ENCODE measurements at regions not wholly inside any gene's neighbourhood (a gene's known extent, or its start where the extent isn't known, plus 50 kb on each side); places are given as distances from the start of the nearest gene placed in this dataset.

GRCh38 chr17:63196772-63197335 is 230.8 kb downstream of the TANC2 start:
- Mint-ChIP-seq H3K9me3 (no peaks in the 10 kb centered on the region), H3K36me3 (ENCODE audit: low read depth) (peaks cover 31% of the 10 kb centered on the region), H3K27ac (no peak overlapping the region), H3K4me1 (ENCODE audit: low read depth) (peaks cover 27% of the 10 kb centered on the region), H3K4me3 (no peak overlapping the region), H3K27me3 (ENCODE audit: insufficient read depth) (no peaks in the 10 kb centered on the region; the same call in 1 of the 2 replicates)
- no peak for DNase-seq
- TF ChIP-seq, protein P1, sequence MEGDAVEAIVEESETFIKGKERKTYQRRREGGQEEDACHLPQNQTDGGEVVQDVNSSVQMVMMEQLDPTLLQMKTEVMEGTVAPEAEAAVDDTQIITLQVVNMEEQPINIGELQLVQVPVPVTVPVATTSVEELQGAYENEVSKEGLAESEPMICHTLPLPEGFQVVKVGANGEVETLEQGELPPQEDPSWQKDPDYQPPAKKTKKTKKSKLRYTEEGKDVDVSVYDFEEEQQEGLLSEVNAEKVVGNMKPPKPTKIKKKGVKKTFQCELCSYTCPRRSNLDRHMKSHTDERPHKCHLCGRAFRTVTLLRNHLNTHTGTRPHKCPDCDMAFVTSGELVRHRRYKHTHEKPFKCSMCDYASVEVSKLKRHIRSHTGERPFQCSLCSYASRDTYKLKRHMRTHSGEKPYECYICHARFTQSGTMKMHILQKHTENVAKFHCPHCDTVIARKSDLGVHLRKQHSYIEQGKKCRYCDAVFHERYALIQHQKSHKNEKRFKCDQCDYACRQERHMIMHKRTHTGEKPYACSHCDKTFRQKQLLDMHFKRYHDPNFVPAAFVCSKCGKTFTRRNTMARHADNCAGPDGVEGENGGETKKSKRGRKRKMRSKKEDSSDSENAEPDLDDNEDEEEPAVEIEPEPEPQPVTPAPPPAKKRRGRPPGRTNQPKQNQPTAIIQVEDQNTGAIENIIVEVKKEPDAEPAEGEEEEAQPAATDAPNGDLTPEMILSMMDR (IDR thresholded peaks at IDR 0.05): no peak

- H3K4me3 Mint-ChIP-seq: no peak overlapping the region
- H3K36me3 Mint-ChIP-seq (ENCODE audit: low read depth): peaks cover 57% of the 10 kb centered on the region
- no peak for DNase-seq
- peaks cover 29% of the 10 kb centered on the region for H3K9me3 Mint-ChIP-seq
- TF ChIP-seq, protein P1 (IDR thresholded peaks at IDR 0.05): no peak
- H3K4me1 Mint-ChIP-seq (ENCODE audit: low read depth): peaks cover 6% of the 10 kb centered on the region
- H3K27ac Mint-ChIP-seq: no peak overlapping the region
- peaks cover 4% of the 10 kb centered on the region for H3K27me3 Mint-ChIP-seq (ENCODE audit: insufficient read depth)
Measured at GRCh38 chr17:63203652-63204051, 237.6 kb downstream of the TANC2 start.

DNA sequence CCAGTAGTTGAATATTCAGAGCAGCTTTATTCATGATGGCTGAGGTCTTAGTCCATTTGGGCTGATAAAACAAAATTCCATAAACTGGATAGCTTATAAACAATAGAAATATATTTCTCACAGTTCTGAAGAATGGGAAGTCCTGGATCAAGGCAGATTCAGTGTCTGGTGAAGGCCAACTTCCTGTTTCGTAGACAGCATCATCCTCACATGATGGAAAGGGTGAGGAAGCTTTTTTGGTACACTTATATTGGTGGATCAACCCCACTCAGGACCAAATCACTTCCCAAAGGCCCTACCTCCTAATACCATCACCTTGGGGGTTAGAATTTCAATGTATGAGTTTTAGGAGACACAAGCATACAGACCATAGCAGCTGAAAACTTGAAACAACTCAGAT is 224.2 kb downstream of the CYB561 start:
- H3K4me3 Mint-ChIP-seq: no peak overlapping the region
- peaks cover 16% of the 10 kb centered on the region for H3K36me3 Mint-ChIP-seq (ENCODE audit: low read depth)
- TF ChIP-seq, protein P1 (IDR thresholded peaks at IDR 0.05): no peak
- peaks cover 15% of the 10 kb centered on the region for H3K4me1 Mint-ChIP-seq (ENCODE audit: low read depth)
- H3K9me3 Mint-ChIP-seq: no peaks in the 10 kb centered on the region
- no peak for DNase-seq
- H3K27me3 Mint-ChIP-seq (ENCODE audit: insufficient read depth): peaks cover 6% of the 10 kb centered on the region; the same call in 1 of the 2 replicates
- no peak overlapping the region for H3K27ac Mint-ChIP-seq

DNA sequence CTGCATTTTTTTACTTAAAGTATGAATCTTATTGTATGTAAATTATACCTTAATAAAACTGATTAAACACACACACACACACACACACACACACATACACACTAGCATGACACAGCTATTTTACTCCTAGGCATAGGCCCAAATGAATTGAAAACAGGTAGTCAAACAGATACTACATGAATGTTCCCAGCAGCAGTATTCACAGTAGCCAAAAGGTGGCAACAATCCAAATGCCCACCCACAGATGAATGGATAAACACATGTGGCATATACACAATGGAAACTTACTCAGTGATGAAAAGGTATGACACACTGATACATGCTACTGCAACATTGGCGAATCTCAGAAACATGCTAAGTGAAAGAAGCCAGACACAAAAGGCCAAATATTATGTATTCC is 223.5 kb downstream of the CYB561 start:
- DNase-seq: no peak
- H3K9me3 Mint-ChIP-seq: no peaks in the 10 kb centered on the region
- H3K27ac Mint-ChIP-seq: no peak overlapping the region
- H3K4me3 Mint-ChIP-seq: no peak overlapping the region
- H3K36me3 Mint-ChIP-seq (ENCODE audit: low read depth): peaks cover 20% of the 10 kb centered on the region
- TF ChIP-seq, protein P1 (IDR thresholded peaks at IDR 0.05): no peak
- peaks cover 6% of the 10 kb centered on the region; the same call in 1 of the 2 replicates for H3K27me3 Mint-ChIP-seq (ENCODE audit: insufficient read depth)
- peaks cover 15% of the 10 kb centered on the region for H3K4me1 Mint-ChIP-seq (ENCODE audit: low read depth)

GRCh38 chr17:63223212-63223911 is 222.7 kb downstream of the CYB561 start:
- peaks cover 24% of the 10 kb centered on the region for H3K36me3 Mint-ChIP-seq (ENCODE audit: low read depth)
- H3K27ac Mint-ChIP-seq: no peak overlapping the region
- DNase-seq: no peak
- no peak overlapping the region for H3K4me3 Mint-ChIP-seq
- TF ChIP-seq, protein P1 (IDR thresholded peaks at IDR 0.05): no peak
- no peaks in the 10 kb centered on the region for H3K9me3 Mint-ChIP-seq
- H3K4me1 Mint-ChIP-seq (ENCODE audit: low read depth): peaks cover 15% of the 10 kb centered on the region
- H3K27me3 Mint-ChIP-seq (ENCODE audit: insufficient read depth): peaks cover 3% of the 10 kb centered on the region; the same call in 1 of the 2 replicates

Data from HFFc6 (cell line).